ENCODE measurements at regions not wholly inside any gene's neighbourhood (a gene's known extent, or its start where the extent isn't known, plus 50 kb on each side); places are given as distances from the start of the nearest gene placed in this dataset.

DNA sequence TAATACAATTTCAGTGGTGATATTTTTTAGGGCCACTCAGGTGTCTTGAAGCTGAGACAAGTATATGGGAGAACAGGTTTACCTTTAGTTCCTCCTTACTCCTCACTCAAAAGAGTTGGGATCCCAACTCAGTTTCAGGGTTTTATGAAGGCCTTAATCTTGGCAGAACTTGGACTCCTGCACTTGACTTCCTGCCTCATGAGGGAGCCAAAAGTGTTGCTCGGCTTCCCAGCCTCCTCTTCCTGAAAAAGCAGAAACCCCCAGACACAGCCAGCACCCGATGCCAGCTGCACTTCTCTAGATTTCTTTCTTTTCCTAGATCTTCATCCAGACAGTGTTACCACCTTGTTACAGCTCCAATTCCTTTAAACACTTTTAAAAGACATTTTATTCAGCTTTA lies 70.8 kb upstream of the TMPRSS2 start:
- H3K79me2 ChIP-seq (ENCODE audit: insufficient read depth, low read depth, low read length): no peaks in the 10 kb centered on the region
- H3K27ac ChIP-seq (ENCODE audit: low read depth, low read length, poor library complexity, severe bottlenecking): no peak overlapping the region
- no peaks in the 10 kb centered on the region for H3K4me1 ChIP-seq (ENCODE audit: insufficient read depth, low read length, poor library complexity, severe bottlenecking)
- ChIA-PET POLR2A (interaction anchor here (0.5 kb wide), 1 partner anchor 18 kb away, joined by 3 read pairs; no protein-coding TSS in a partner anchor), CTCF (ENCODE audit: unreplicated experiment) (no interaction called here)
- H3K9me2 ChIP-seq (ENCODE audit: insufficient read depth, low read length): no peaks in the 10 kb centered on the region
- no peak overlapping the region for H3K4me2 ChIP-seq (ENCODE audit: low read length)
- TF ChIP-seq, protein P1, sequence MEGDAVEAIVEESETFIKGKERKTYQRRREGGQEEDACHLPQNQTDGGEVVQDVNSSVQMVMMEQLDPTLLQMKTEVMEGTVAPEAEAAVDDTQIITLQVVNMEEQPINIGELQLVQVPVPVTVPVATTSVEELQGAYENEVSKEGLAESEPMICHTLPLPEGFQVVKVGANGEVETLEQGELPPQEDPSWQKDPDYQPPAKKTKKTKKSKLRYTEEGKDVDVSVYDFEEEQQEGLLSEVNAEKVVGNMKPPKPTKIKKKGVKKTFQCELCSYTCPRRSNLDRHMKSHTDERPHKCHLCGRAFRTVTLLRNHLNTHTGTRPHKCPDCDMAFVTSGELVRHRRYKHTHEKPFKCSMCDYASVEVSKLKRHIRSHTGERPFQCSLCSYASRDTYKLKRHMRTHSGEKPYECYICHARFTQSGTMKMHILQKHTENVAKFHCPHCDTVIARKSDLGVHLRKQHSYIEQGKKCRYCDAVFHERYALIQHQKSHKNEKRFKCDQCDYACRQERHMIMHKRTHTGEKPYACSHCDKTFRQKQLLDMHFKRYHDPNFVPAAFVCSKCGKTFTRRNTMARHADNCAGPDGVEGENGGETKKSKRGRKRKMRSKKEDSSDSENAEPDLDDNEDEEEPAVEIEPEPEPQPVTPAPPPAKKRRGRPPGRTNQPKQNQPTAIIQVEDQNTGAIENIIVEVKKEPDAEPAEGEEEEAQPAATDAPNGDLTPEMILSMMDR (conservative IDR thresholded peaks at IDR 0.05; ENCODE audit: low read length): no peak
- TF ChIP-seq EZH2phosphoT487 (IDR thresholded peaks at IDR 0.05; ENCODE audit: borderline replicate concordance, low read depth, low read length): no peak
- H4K20me1 ChIP-seq (ENCODE audit: insufficient read depth, low read length): no peaks in the 10 kb centered on the region
- DNase-seq (ENCODE audit: low spot score): no peak
- H3K36me3 ChIP-seq (ENCODE audit: insufficient read depth, low read length): no peaks in the 10 kb centered on the region
- H2AFZ ChIP-seq (ENCODE audit: low read length): no peak overlapping the region
- BruUV-seq (replicated peaks): no TSS peak
- H3K4me3 ChIP-seq (ENCODE audit: low read depth, low read length, poor library complexity, severe bottlenecking): no peak overlapping the region
- intact Hi-C loops (cut with micrococcal nuclease; ENCODE audit: unreplicated experiment): no loop called here
- peaks cover 19% of the 10 kb centered on the region for H3K9me3 ChIP-seq (ENCODE audit: low read length)

DNA sequence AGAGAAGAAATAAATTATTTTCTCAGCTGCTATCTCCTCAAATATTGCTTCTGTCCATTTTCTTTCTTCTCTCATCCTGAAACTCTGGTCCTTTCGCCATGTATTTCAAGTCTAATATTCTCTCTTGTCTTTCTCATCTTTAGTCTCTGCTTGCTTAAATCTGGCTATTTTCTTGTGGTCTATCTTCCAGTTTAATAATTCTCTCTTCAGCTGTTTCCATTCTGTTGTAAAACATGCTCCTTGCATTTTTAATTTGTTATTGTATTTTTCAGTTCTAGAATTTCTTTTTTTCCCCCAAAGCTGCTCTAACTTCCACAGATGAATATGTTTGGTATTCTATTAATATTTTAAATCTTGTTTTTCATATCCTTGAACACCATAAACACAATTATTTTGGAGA lies 70.1 kb upstream of the TMPRSS2 start:
- H3K9me2 ChIP-seq (ENCODE audit: insufficient read depth, low read length): no peaks in the 10 kb centered on the region
- CTCF ChIA-PET (ENCODE audit: unreplicated experiment): no interaction called here
- H4K20me1 ChIP-seq (ENCODE audit: insufficient read depth, low read length): no peaks in the 10 kb centered on the region
- no peak overlapping the region for H3K4me3 ChIP-seq (ENCODE audit: low read depth, low read length, poor library complexity, severe bottlenecking)
- POLR2A ChIA-PET: no interaction called here
- no peak overlapping the region for H2AFZ ChIP-seq (ENCODE audit: low read length)
- no peaks in the 10 kb centered on the region for H3K79me2 ChIP-seq (ENCODE audit: insufficient read depth, low read depth, low read length)
- no peak for DNase-seq (ENCODE audit: low spot score)
- no peak overlapping the region for H3K27ac ChIP-seq (ENCODE audit: low read depth, low read length, poor library complexity, severe bottlenecking)
- TF ChIP-seq, protein P1 (conservative IDR thresholded peaks at IDR 0.05; ENCODE audit: low read length): no peak
- TF ChIP-seq EZH2phosphoT487 (IDR thresholded peaks at IDR 0.05; ENCODE audit: borderline replicate concordance, low read depth, low read length): no peak
- intact Hi-C loops (cut with micrococcal nuclease; ENCODE audit: unreplicated experiment): no loop called here
- peaks cover 19% of the 10 kb centered on the region for H3K9me3 ChIP-seq (ENCODE audit: low read length)
- H3K4me1 ChIP-seq (ENCODE audit: insufficient read depth, low read length, poor library complexity, severe bottlenecking): no peaks in the 10 kb centered on the region
- BruUV-seq (replicated peaks): no TSS peak
- H3K4me2 ChIP-seq (ENCODE audit: low read length): no peak overlapping the region
- no peaks in the 10 kb centered on the region for H3K36me3 ChIP-seq (ENCODE audit: insufficient read depth, low read length)

DNA sequence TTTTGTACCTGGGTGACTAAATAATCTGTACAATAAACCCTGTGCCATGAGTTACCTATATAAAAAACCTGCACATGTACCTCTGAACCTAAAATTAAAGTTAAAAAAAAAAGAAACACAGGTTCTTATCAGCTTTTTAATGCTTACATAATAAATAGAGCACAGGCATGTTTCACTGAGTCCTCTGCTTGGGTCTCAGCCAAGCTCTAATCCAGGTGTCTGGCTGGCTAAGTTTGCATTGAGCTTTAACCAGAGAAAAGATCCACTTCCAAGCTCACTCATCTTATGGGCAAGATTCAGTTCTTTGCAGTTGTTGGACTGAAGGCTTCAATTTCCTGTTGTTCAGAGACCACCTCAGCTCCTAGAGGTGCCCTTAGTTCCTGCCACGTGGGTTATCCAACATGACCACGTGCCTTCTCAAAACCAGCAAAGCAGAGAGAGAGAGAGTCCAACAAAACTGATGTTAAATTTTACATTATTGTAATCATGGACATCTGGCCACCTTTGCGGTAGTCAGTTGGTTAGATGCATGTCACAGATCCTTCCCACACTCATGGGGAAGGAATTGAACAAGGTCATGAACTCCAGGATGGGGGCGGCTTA lies 68.2 kb upstream of the TMPRSS2 start:
- no peak overlapping the region for H3K27ac ChIP-seq (ENCODE audit: low read depth, low read length, poor library complexity, severe bottlenecking)
- no peaks in the 10 kb centered on the region for H3K79me2 ChIP-seq (ENCODE audit: insufficient read depth, low read depth, low read length)
- peaks cover 19% of the 10 kb centered on the region for H3K9me3 ChIP-seq (ENCODE audit: low read length)
- H4K20me1 ChIP-seq (ENCODE audit: insufficient read depth, low read length): no peaks in the 10 kb centered on the region
- H3K4me2 ChIP-seq (ENCODE audit: low read length): no peak overlapping the region
- no peak overlapping the region for H3K4me3 ChIP-seq (ENCODE audit: low read depth, low read length, poor library complexity, severe bottlenecking)
- ChIA-PET POLR2A (interaction anchor here (0.6 kb wide), 1 partner anchor 210 kb away, joined by 3 read pairs; no protein-coding TSS in a partner anchor), CTCF (ENCODE audit: unreplicated experiment) (no interaction called here)
- no peaks in the 10 kb centered on the region for H3K4me1 ChIP-seq (ENCODE audit: insufficient read depth, low read length, poor library complexity, severe bottlenecking)
- H2AFZ ChIP-seq (ENCODE audit: low read length): no peak overlapping the region
- no peaks in the 10 kb centered on the region for H3K9me2 ChIP-seq (ENCODE audit: insufficient read depth, low read length)
- no peak for DNase-seq (ENCODE audit: low spot score)
- no TSS peak for BruUV-seq (replicated peaks)
- intact Hi-C loops (cut with micrococcal nuclease; ENCODE audit: unreplicated experiment): no loop called here
- no peaks in the 10 kb centered on the region for H3K36me3 ChIP-seq (ENCODE audit: insufficient read depth, low read length)
- TF ChIP-seq, protein P1 (conservative IDR thresholded peaks at IDR 0.05; ENCODE audit: low read length): no peak
- TF ChIP-seq EZH2phosphoT487 (IDR thresholded peaks at IDR 0.05; ENCODE audit: borderline replicate concordance, low read depth, low read length): no peak
